SU-DHL-6 (cell line): ENCODE measurements at regions not wholly inside any gene's neighbourhood (a gene's known extent, or its start where the extent isn't known, plus 50 kb on each side); places are given as distances from the start of the nearest gene placed in this dataset.

Source experiments
- EZH2phosphoT487 ChIP-seq: fragments of 200-600 bp; sonication (generic), shearing (Covaris generic); conservative IDR thresholded peaks from 2 replicates; pipeline ENCODE4 v1.6.1; 2018; ENCODE audit warnings: mild to moderate bottlenecking, antibody characterized with exemption, low read length, moderate library complexity, mixed read lengths
- TF ChIP-seq, protein P1 (sequence below): fragments of 200-600 bp; sonication (generic); IDR thresholded peaks from one replicate; pipeline ENCODE4 v1.5.1; 2017; ENCODE audit warnings: antibody characterized with exemption, mild to moderate bottlenecking, low read length, moderate library complexity; ENCODE audit not compliant: insufficient read depth, poor library complexity, severe bottlenecking

DNA sequence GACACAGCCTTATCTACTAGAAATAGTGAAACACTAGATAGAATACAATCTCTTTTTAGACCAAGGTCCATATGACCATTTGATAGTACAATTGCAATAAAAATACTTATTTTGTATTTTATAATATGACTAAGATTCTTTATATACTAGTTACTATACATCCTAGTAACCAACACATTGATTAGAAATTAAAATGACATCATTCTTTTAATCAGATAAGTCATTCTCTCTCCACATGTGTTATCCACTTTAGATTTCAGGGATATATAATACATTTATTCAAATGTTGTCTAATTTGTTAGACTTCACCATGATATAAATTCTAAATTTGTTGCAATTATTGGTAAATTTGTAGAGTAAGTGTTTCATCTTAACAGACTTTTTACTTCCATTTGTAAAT, 276.2 kb upstream of the DPH6 start:
- TF ChIP-seq, protein P1, sequence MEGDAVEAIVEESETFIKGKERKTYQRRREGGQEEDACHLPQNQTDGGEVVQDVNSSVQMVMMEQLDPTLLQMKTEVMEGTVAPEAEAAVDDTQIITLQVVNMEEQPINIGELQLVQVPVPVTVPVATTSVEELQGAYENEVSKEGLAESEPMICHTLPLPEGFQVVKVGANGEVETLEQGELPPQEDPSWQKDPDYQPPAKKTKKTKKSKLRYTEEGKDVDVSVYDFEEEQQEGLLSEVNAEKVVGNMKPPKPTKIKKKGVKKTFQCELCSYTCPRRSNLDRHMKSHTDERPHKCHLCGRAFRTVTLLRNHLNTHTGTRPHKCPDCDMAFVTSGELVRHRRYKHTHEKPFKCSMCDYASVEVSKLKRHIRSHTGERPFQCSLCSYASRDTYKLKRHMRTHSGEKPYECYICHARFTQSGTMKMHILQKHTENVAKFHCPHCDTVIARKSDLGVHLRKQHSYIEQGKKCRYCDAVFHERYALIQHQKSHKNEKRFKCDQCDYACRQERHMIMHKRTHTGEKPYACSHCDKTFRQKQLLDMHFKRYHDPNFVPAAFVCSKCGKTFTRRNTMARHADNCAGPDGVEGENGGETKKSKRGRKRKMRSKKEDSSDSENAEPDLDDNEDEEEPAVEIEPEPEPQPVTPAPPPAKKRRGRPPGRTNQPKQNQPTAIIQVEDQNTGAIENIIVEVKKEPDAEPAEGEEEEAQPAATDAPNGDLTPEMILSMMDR = no peak
- no peak for TF ChIP-seq EZH2phosphoT487
